GM12865 (cell line): ENCODE measurements at regions not wholly inside any gene's neighbourhood (a gene's known extent, or its start where the extent isn't known, plus 50 kb on each side); places are given as distances from the start of the nearest gene placed in this dataset.

Experiments used
- DNase-seq: peaks from one replicate; pipeline ENCODE4 v3.0.0; 2010; ENCODE audit warnings: low read depth
- H3K4me3 ChIP-seq: 2 replicates; pipeline ENCODE4 v1.5.1; 2011; ENCODE audit warnings: mild to moderate bottlenecking, low read depth, low read length, control low read depth
- TF ChIP-seq, protein P1 (sequence below): IDR thresholded peaks from 2 replicates; pipeline ENCODE4 v1.5.1; 2011; ENCODE audit warnings: low read length, control low read depth, low read depth, inconsistent platforms; ENCODE audit not compliant: insufficient read depth; ENCODE audit errors: missing control alignments

GRCh38 chrX:44470816-44471215 lies 71.8 kb downstream of the FUNDC1 start:
- DNase-seq: no peak
- TF ChIP-seq, protein P1, sequence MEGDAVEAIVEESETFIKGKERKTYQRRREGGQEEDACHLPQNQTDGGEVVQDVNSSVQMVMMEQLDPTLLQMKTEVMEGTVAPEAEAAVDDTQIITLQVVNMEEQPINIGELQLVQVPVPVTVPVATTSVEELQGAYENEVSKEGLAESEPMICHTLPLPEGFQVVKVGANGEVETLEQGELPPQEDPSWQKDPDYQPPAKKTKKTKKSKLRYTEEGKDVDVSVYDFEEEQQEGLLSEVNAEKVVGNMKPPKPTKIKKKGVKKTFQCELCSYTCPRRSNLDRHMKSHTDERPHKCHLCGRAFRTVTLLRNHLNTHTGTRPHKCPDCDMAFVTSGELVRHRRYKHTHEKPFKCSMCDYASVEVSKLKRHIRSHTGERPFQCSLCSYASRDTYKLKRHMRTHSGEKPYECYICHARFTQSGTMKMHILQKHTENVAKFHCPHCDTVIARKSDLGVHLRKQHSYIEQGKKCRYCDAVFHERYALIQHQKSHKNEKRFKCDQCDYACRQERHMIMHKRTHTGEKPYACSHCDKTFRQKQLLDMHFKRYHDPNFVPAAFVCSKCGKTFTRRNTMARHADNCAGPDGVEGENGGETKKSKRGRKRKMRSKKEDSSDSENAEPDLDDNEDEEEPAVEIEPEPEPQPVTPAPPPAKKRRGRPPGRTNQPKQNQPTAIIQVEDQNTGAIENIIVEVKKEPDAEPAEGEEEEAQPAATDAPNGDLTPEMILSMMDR: no peak
- no peak overlapping the region for H3K4me3 ChIP-seq

DNA sequence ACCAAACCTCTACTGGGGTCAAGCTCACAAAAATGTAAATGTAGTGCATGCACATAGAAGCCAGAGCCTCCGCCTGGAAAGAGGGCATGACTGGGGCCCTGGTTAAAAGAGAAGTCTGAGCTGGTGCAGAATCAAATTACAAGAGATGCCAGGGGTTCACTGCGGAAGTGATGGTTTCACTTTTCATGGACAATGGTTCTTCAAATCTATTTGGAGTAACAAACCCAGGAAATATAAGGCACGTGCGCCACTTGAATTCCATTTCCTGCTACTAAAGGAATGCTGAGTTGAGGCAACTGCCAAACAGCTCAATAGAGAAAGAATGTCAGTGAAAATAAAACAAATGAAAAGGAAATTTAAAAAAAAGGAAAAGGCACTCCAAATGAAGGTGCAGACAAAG lies 79.8 kb downstream of the FUNDC1 start:
- TF ChIP-seq, protein P1: no peak
- H3K4me3 ChIP-seq: no peak overlapping the region
- DNase-seq: no peak

GRCh38 chrX:44459501-44459900 lies 83.2 kb downstream of the FUNDC1 start:
- DNase-seq: no peak
- TF ChIP-seq, protein P1: no peak
- no peak overlapping the region for H3K4me3 ChIP-seq

- no peak for DNase-seq
- no peak overlapping the region for H3K4me3 ChIP-seq
- TF ChIP-seq, protein P1: no peak
These were observed 86.0 kb downstream of the FUNDC1 start for GRCh38 chrX:44456685-44457084.

- TF ChIP-seq, protein P1: no peak
- no peak overlapping the region for H3K4me3 ChIP-seq
- no peak for DNase-seq
These were observed 91.6 kb downstream of the FUNDC1 start for GRCh38 chrX:44451056-44451455.

- no peak overlapping the region for H3K4me3 ChIP-seq
- TF ChIP-seq, protein P1: no peak
- no peak for DNase-seq
These were observed 95.4 kb downstream of the FUNDC1 start for GRCh38 chrX:44447214-44447613.

- H3K4me3 ChIP-seq: no peak overlapping the region
- no peak for DNase-seq
- TF ChIP-seq, protein P1: no peak
These were observed 96.5 kb upstream of the EFHC2 start for GRCh38 chrX:44440006-44440405.
